ENCODE measurements at regions not wholly inside any gene's neighbourhood (a gene's known extent, or its start where the extent isn't known, plus 50 kb on each side); places are given as distances from the start of the nearest gene placed in this dataset.

GRCh38 chr21:15151385-15152103 is 86.7 kb upstream of the NRIP1 start (continued):
- TF ChIP-seq AHDC1 (CRISPR knock-in tag; IDR thresholded peaks at IDR 0.05; ENCODE audit: borderline replicate concordance) (peak; percentile 82), NFKBIZ (CRISPR knock-in tag; IDR thresholded peaks at IDR 0.05) (0 out of 2 replicates have a peak, but pooled peaks have one; percentile 30), PAXIP1 (CRISPR knock-in tag; conservative IDR thresholded peaks at IDR 0.05) (peak; percentile 54), SMAD3 (CRISPR knock-in tag; IDR thresholded peaks at IDR 0.05) (0 out of 2 replicates have a peak, but pooled peaks have one; percentile 44), ARID5B (CRISPR knock-in tag; IDR thresholded peaks at IDR 0.05) (peak; percentile 75), PPARG (CRISPR knock-in tag; conservative IDR thresholded peaks at IDR 0.05) (0 out of 2 replicates have a peak, but pooled peaks have one; percentile 28), FOSL2 (CRISPR knock-in tag; IDR thresholded peaks at IDR 0.05) (peak; percentile 60), SOX5 (CRISPR knock-in tag; IDR thresholded peaks at IDR 0.05; ENCODE audit: borderline replicate concordance) (peak; percentile 62; the same call in 1 of the 2 replicates), CREM (IDR thresholded peaks at IDR 0.05) (peak; percentile 70; the same call in 1 of the 2 replicates), CREM (CRISPR knock-in tag; IDR thresholded peaks at IDR 0.05) (no peak), NR2F6 (IDR thresholded peaks at IDR 0.05) (peak; percentile 72), NR2F6 (CRISPR knock-in tag; IDR thresholded peaks at IDR 0.05) (peak; percentile 44; the same call in 1 of the 2 replicates), FOXP4 (CRISPR knock-in tag; IDR thresholded peaks at IDR 0.05) (peak; percentile 68), ISL2 (CRISPR knock-in tag; IDR thresholded peaks at IDR 0.05) (peak; percentile 72; the same call in 1 of the 2 replicates), ZMYM2 (CRISPR knock-in tag; IDR thresholded peaks at IDR 0.05) (peak; percentile 72)
